Left renal pelvis (tissue), 4 donors: ENCODE measurements at regions not wholly inside any gene's neighbourhood (a gene's known extent, or its start where the extent isn't known, plus 50 kb on each side); places are given as distances from the start of the nearest gene placed in this dataset.
"Not testable (repeated sequence)": the region's sequence is repeated elsewhere in the genome, so short reads cannot be mapped to it uniquely, and the experiment has no call there.

ENCODE experiments used
- DNase-seq, 4 donors: peaks; one replicate each; pipeline ENCODE4 v3.0.0-alpha.2; 2013; ENCODE audit warnings: low read depth in 4 of 4, low spot score in 3 of 4

- DNase-seq: no peak
These were observed 159.9 kb upstream of the FBXL17 start for GRCh38 chr5:108541836-108542235.

GRCh38 chr5:108536321-108536720, 154.4 kb upstream of the FBXL17 start:
- DNase-seq: no peak

GRCh38 chr5:108532129-108532445, 150.2 kb upstream of the FBXL17 start:
- not testable (repeated sequence) for DNase-seq

- no peak for DNase-seq
These were observed 149.7 kb upstream of the FBXL17 start for GRCh38 chr5:108531367-108532128.

- no peak for DNase-seq
These were observed 148.8 kb upstream of the FBXL17 start for GRCh38 chr5:108530706-108531105.

GRCh38 chr5:108529381-108529780, 147.5 kb upstream of the FBXL17 start:
- DNase-seq: no peak

GRCh38 chr5:108528655-108529054, 146.8 kb upstream of the FBXL17 start:
- DNase-seq: no peak

- DNase-seq: no peak
These were observed 142.7 kb upstream of the FBXL17 start for GRCh38 chr5:108524564-108524963.

GRCh38 chr5:108523360-108523759, 141.5 kb upstream of the FBXL17 start:
- DNase-seq: no peak

- DNase-seq: peak in 3 of 4 donors; percentile 20 to 41 (median 22)
These were observed 140.1 kb upstream of the FBXL17 start for GRCh38 chr5:108521841-108522506.

- DNase-seq: no peak
These were observed 139.3 kb upstream of the FBXL17 start for GRCh38 chr5:108521011-108521700.

GRCh38 chr5:108516785-108517184, 134.9 kb upstream of the FBXL17 start:
- no peak for DNase-seq

GRCh38 chr5:108515517-108516105, 133.7 kb upstream of the FBXL17 start:
- DNase-seq: no peak

GRCh38 chr5:108508979-108509378, 127.1 kb upstream of the FBXL17 start:
- no peak for DNase-seq

GRCh38 chr5:108507631-108508030, 125.7 kb upstream of the FBXL17 start:
- no peak for DNase-seq

- no peak for DNase-seq
These were observed 123.7 kb upstream of the FBXL17 start for GRCh38 chr5:108505608-108506007.

GRCh38 chr5:108504974-108505373, 123.1 kb upstream of the FBXL17 start:
- DNase-seq: no peak

GRCh38 chr5:108503986-108504385, 122.1 kb upstream of the FBXL17 start:
- no peak for DNase-seq

- DNase-seq: not testable (repeated sequence)
These were observed 113.7 kb upstream of the FBXL17 start for GRCh38 chr5:108495615-108496014.

- no peak for DNase-seq
These were observed 106.1 kb upstream of the FBXL17 start for GRCh38 chr5:108487951-108488350.

- DNase-seq: no peak
These were observed 102.1 kb upstream of the FBXL17 start for GRCh38 chr5:108484035-108484434.
